ENCODE measurements at regions not wholly inside any gene's neighbourhood (a gene's known extent, or its start where the extent isn't known, plus 50 kb on each side); places are given as distances from the start of the nearest gene placed in this dataset.

- Histone ChIP-seq H4K20me1 (ENCODE audit: control insufficient read depth, insufficient read depth, low read length, poor library complexity, severe bottlenecking) (no peaks in the 10 kb centered on the region), H2AFZ (ENCODE audit: insufficient read depth, low read depth, low read length, poor library complexity, severe bottlenecking) (no peak overlapping the region), H3K4me3 (ENCODE audit: control extremely low read depth in 1 of 5, extremely low read depth in 1 of 5, insufficient read depth in 1 of 5, low read depth in 2 of 5, low read length in 4 of 5) (no peak overlapping the region), H3K27ac (ENCODE audit: low read length in 2 of 2) (no peak overlapping the region), H3K9me3 (ENCODE audit: control extremely low read depth in 1 of 3, control insufficient read depth in 2 of 3, insufficient read depth in 1 of 3, low read length in 2 of 3) (no peaks in the 10 kb centered on the region), H3K36me3 (replicated peaks in 1 of 2; ENCODE audit: control extremely low read depth in 1 of 2, control insufficient read depth in 1 of 2, extremely low read depth in 1 of 2, insufficient read depth in 2 of 2, low read length in 1 of 2) (no peaks in the 10 kb centered on the region), H3K4me2 (replicated peaks; ENCODE audit: low read depth, low read length, poor library complexity, severe bottlenecking) (no peak overlapping the region), H3K79me2 (ENCODE audit: control insufficient read depth, insufficient read depth, low read length) (no peaks in the 10 kb centered on the region), H3K27me3 (replicated peaks in 1 of 4; ENCODE audit: control extremely low read depth in 1 of 4, control insufficient read depth in 3 of 4, insufficient read depth in 4 of 4, low read length in 3 of 4) (no peaks in the 10 kb centered on the region), H3K4me1 (ENCODE audit: control insufficient read depth in 2 of 2, insufficient read depth in 2 of 2, low read length in 2 of 2) (no peaks in the 10 kb centered on the region), H3K9ac (ENCODE audit: low read length) (no peak overlapping the region)
- H3K9me3 Mint-ChIP-seq (ENCODE audit: insufficient read depth), result no peaks in the 10 kb centered on the region
- no peak for DNase-seq
- CTCF ChIA-PET, result interaction anchor here (0.6 kb wide), 1 partner anchor 93 kb away, joined by 3 read pairs; no protein-coding TSS in a partner anchor
- ATAC-seq (ENCODE audit: low read depth), result no peak
- H3K4me3 Mint-ChIP-seq, result no peak overlapping the region
- WGBS (ENCODE audit: insufficient coverage), result 90% methylated on average over 2 of the region's 7 CpGs
- no peak overlapping the region for H3K27ac Mint-ChIP-seq
- TF ChIP-seq EZH2 (IDR thresholded peaks at IDR 0.05; ENCODE audit: borderline replicate concordance, insufficient read depth, low read depth, low read length, poor library complexity, severe bottlenecking) (no peak), CTCF (IDR thresholded peaks at IDR 0.05) (no peak)
- no peaks in the 10 kb centered on the region for H3K4me1 Mint-ChIP-seq
- intact Hi-C loops (cut with micrococcal nuclease), result no loop called here
- POLR2A ChIA-PET, result no interaction called here
- no peaks in the 10 kb centered on the region for H3K27me3 Mint-ChIP-seq
Measured at GRCh38 chr2:122150524-122151280, 395.3 kb downstream of the TSN start.

GRCh38 chr2:122152571-122152970 is 397.1 kb downstream of the TSN start:
- Histone ChIP-seq H3K9ac (ENCODE audit: low read length) (no peak overlapping the region), H3K9me3 (ENCODE audit: control extremely low read depth in 1 of 3, control insufficient read depth in 2 of 3, insufficient read depth in 1 of 3, low read length in 2 of 3) (no peaks in the 10 kb centered on the region), H3K4me3 (ENCODE audit: control extremely low read depth in 1 of 5, extremely low read depth in 1 of 5, insufficient read depth in 1 of 5, low read depth in 2 of 5, low read length in 4 of 5) (no peak overlapping the region), H2AFZ (ENCODE audit: insufficient read depth, low read depth, low read length, poor library complexity, severe bottlenecking) (no peak overlapping the region), H4K20me1 (ENCODE audit: control insufficient read depth, insufficient read depth, low read length, poor library complexity, severe bottlenecking) (no peaks in the 10 kb centered on the region), H3K4me1 (ENCODE audit: control insufficient read depth in 2 of 2, insufficient read depth in 2 of 2, low read length in 2 of 2) (no peaks in the 10 kb centered on the region), H3K27me3 (replicated peaks in 1 of 4; ENCODE audit: control extremely low read depth in 1 of 4, control insufficient read depth in 3 of 4, insufficient read depth in 4 of 4, low read length in 3 of 4) (no peaks in the 10 kb centered on the region), H3K79me2 (ENCODE audit: control insufficient read depth, insufficient read depth, low read length) (no peaks in the 10 kb centered on the region), H3K36me3 (replicated peaks in 1 of 2; ENCODE audit: control extremely low read depth in 1 of 2, control insufficient read depth in 1 of 2, extremely low read depth in 1 of 2, insufficient read depth in 2 of 2, low read length in 1 of 2) (no peaks in the 10 kb centered on the region), H3K27ac (ENCODE audit: low read length in 2 of 2) (no peak overlapping the region), H3K4me2 (replicated peaks; ENCODE audit: low read depth, low read length, poor library complexity, severe bottlenecking) (no peak overlapping the region)
- Mint-ChIP-seq H3K9me3 (ENCODE audit: insufficient read depth) (no peaks in the 10 kb centered on the region), H3K27ac (no peak overlapping the region), H3K4me3 (no peak overlapping the region), H3K4me1 (no peaks in the 10 kb centered on the region), H3K27me3 (no peaks in the 10 kb centered on the region)
- ATAC-seq (ENCODE audit: low read depth) (no peak), DNase-seq (no peak)
- ChIA-PET POLR2A (no interaction called here), CTCF (no interaction called here)
- TF ChIP-seq CTCF (IDR thresholded peaks at IDR 0.05) (no peak), EZH2 (IDR thresholded peaks at IDR 0.05; ENCODE audit: borderline replicate concordance, insufficient read depth, low read depth, low read length, poor library complexity, severe bottlenecking) (no peak)
- intact Hi-C loops (cut with micrococcal nuclease), result no loop called here
- 69% methylated on average over 3 of the region's 3 CpGs for WGBS (ENCODE audit: insufficient coverage)
